Panc1 (cell line): ENCODE measurements at regions not wholly inside any gene's neighbourhood (a gene's known extent, or its start where the extent isn't known, plus 50 kb on each side); places are given as distances from the start of the nearest gene placed in this dataset.

Source experiments
- SIN3A ChIP-seq: IDR thresholded peaks from 2 replicates; pipeline ENCODE4 v1.6.1; 2012; ENCODE audit warnings: low read depth, mild to moderate bottlenecking, low read length, moderate library complexity, borderline replicate concordance; ENCODE audit not compliant: insufficient read depth
- TCF7L2 ChIP-seq: IDR thresholded peaks from 2 replicates; pipeline ENCODE4 v1.6.1; 2011; ENCODE audit warnings: mild to moderate bottlenecking, low read depth, low read length, inconsistent platforms
- TF ChIP-seq, protein P1 (sequence below): fragments of 450-650 bp; IDR thresholded peaks from 2 replicates; pipeline ENCODE4 v1.5.1; 2017; ENCODE audit warnings: mild to moderate bottlenecking

DNA sequence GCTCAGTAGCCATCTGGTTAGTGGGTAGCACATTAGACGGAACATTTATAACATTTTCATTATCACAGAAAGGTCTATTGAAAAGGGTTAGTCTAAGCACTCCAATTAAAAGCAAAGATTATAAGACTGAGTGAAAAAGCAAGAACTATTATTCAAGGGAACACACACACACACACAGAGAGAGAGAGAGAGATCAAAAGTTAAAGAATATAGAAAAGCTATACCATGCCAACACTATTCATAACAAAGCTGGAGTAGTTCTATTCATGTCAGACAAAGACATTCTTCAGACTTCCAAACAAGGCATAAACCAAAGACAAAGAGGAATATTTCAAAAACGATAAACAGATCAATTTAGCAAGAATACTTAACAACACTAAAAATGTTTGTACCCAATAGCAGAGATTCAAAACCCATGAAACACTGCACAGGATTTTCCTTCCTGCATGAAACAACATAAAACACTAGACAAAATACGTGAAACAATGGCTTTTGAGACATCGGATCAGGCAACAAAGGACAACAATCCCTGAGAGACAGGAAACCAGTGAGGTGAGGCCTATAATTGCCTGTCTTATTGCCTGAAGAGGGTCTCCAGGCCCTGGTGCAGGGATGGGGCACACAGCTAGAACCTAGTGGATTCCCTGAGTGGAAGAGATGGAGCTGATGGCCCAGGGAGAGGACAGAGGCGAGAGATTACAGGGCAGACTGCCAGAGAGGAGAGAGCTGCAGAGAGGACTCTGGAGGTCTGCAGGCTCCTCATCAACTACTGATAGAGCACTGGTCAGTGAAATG, 83.6 kb upstream of the NPAS2 start:
- TF ChIP-seq, protein P1, sequence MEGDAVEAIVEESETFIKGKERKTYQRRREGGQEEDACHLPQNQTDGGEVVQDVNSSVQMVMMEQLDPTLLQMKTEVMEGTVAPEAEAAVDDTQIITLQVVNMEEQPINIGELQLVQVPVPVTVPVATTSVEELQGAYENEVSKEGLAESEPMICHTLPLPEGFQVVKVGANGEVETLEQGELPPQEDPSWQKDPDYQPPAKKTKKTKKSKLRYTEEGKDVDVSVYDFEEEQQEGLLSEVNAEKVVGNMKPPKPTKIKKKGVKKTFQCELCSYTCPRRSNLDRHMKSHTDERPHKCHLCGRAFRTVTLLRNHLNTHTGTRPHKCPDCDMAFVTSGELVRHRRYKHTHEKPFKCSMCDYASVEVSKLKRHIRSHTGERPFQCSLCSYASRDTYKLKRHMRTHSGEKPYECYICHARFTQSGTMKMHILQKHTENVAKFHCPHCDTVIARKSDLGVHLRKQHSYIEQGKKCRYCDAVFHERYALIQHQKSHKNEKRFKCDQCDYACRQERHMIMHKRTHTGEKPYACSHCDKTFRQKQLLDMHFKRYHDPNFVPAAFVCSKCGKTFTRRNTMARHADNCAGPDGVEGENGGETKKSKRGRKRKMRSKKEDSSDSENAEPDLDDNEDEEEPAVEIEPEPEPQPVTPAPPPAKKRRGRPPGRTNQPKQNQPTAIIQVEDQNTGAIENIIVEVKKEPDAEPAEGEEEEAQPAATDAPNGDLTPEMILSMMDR: no peak
- TF ChIP-seq SIN3A: no peak
- no peak for TF ChIP-seq TCF7L2
